ENCODE measurements at regions not wholly inside any gene's neighbourhood (a gene's known extent, or its start where the extent isn't known, plus 50 kb on each side); places are given as distances from the start of the nearest gene placed in this dataset.

GRCh38 chr13:60318186-60318585, 78.8 kb upstream of the TDRD3 start:
- TF ChIP-seq CTCF (IDR thresholded peaks at IDR 0.05; ENCODE audit: insufficient read depth, low read depth, low read length) = no peak
- no peak for DNase-seq (ENCODE audit: low read depth)
- no peak overlapping the region for H3K4me3 ChIP-seq (ENCODE audit: low read depth, low read length)

GRCh38 chr13:60324131-60324530, 72.9 kb upstream of the TDRD3 start:
- no peak overlapping the region for H3K4me3 ChIP-seq (ENCODE audit: low read depth, low read length)
- TF ChIP-seq CTCF (IDR thresholded peaks at IDR 0.05; ENCODE audit: insufficient read depth, low read depth, low read length) = no peak
- DNase-seq (ENCODE audit: low read depth) = no peak

GRCh38 chr13:60326273-60326672, 70.7 kb upstream of the TDRD3 start:
- H3K4me3 ChIP-seq (ENCODE audit: low read depth, low read length) = no peak overlapping the region
- DNase-seq (ENCODE audit: low read depth) = no peak
- TF ChIP-seq CTCF (IDR thresholded peaks at IDR 0.05; ENCODE audit: insufficient read depth, low read depth, low read length) = peak; percentile 14

- no peak for DNase-seq (ENCODE audit: low read depth)
- no peak overlapping the region for H3K4me3 ChIP-seq (ENCODE audit: low read depth, low read length)
- no peak for TF ChIP-seq CTCF (IDR thresholded peaks at IDR 0.05; ENCODE audit: insufficient read depth, low read depth, low read length)
Observed at GRCh38 chr13:60327511-60327910, 69.5 kb upstream of the TDRD3 start.

GRCh38 chr13:60328073-60328472, 68.9 kb upstream of the TDRD3 start:
- no peak for TF ChIP-seq CTCF (IDR thresholded peaks at IDR 0.05; ENCODE audit: insufficient read depth, low read depth, low read length)
- no peak for DNase-seq (ENCODE audit: low read depth)
- H3K4me3 ChIP-seq (ENCODE audit: low read depth, low read length) = no peak overlapping the region

- peak; percentile 57 for TF ChIP-seq CTCF (IDR thresholded peaks at IDR 0.05; ENCODE audit: insufficient read depth, low read depth, low read length)
- DNase-seq (ENCODE audit: low read depth) = peak; percentile 27
- no peak overlapping the region for H3K4me3 ChIP-seq (ENCODE audit: low read depth, low read length)
Observed at GRCh38 chr13:60329221-60329923, 67.6 kb upstream of the TDRD3 start.

Data from fibroblast of villous mesenchyme (primary cell).